HG03159 (cell line): ENCODE measurements at regions not wholly inside any gene's neighbourhood (a gene's known extent, or its start where the extent isn't known, plus 50 kb on each side); places are given as distances from the start of the nearest gene placed in this dataset.

Experiments
- ATAC-seq: cut with Tn5 transposase; IDR thresholded peaks from one replicate; pipeline ENCODE4 v1.9.1; 2021; ENCODE audit warnings: mild to moderate bottlenecking, moderate library complexity; ENCODE audit not compliant: unreplicated experiment

- ATAC-seq, result no peak
These were observed 82.5 kb upstream of the BHLHE23 start for GRCh38 chr20:63089051-63089907.

GRCh38 chr20:63087872-63088680 lies 81.3 kb upstream of the BHLHE23 start:
- ATAC-seq, result no peak

GRCh38 chr20:63087236-63087871 lies 80.6 kb upstream of the BHLHE23 start:
- no peak for ATAC-seq

GRCh38 chr20:63086421-63087235 lies 79.9 kb upstream of the BHLHE23 start:
- ATAC-seq, result no peak

GRCh38 chr20:63085151-63085861 lies 78.5 kb upstream of the BHLHE23 start:
- ATAC-seq, result no peak

GRCh38 chr20:63084563-63084927 lies 77.8 kb upstream of the BHLHE23 start:
- ATAC-seq, result no peak

GRCh38 chr20:63083831-63084562 lies 77.2 kb upstream of the BHLHE23 start:
- ATAC-seq, result no peak

GRCh38 chr20:63082939-63083735 lies 76.4 kb upstream of the BHLHE23 start:
- ATAC-seq, result no peak

- ATAC-seq, result no peak
These were observed 75.7 kb upstream of the BHLHE23 start for GRCh38 chr20:63082308-63082938.

GRCh38 chr20:63081831-63082230 lies 75.1 kb upstream of the BHLHE23 start:
- no peak for ATAC-seq

- ATAC-seq, result no peak
These were observed 74.6 kb upstream of the BHLHE23 start for GRCh38 chr20:63081351-63081750.

- no peak for ATAC-seq
These were observed 74.0 kb upstream of the BHLHE23 start for GRCh38 chr20:63080811-63081210.

GRCh38 chr20:63080411-63080810 lies 73.6 kb upstream of the BHLHE23 start:
- no peak for ATAC-seq

GRCh38 chr20:63079971-63080370 lies 73.2 kb upstream of the BHLHE23 start:
- no peak for ATAC-seq

- ATAC-seq, result no peak
These were observed 70.9 kb upstream of the BHLHE23 start for GRCh38 chr20:63077705-63078104.

- ATAC-seq, result no peak
These were observed 69.7 kb upstream of the BHLHE23 start for GRCh38 chr20:63076421-63076820.

GRCh38 chr20:63074631-63075030 lies 67.9 kb upstream of the BHLHE23 start:
- ATAC-seq, result no peak

GRCh38 chr20:63074182-63074581 lies 67.4 kb upstream of the BHLHE23 start:
- no peak for ATAC-seq
